Embryonic facial prominence (tissue), 1 donor: ENCODE measurements at regions not wholly inside any gene's neighbourhood (a gene's known extent, or its start where the extent isn't known, plus 50 kb on each side); places are given as distances from the start of the nearest gene placed in this dataset.
"Not testable (repeated sequence)": the region's sequence is repeated elsewhere in the genome, so short reads cannot be mapped to it uniquely, and the experiment has no call there.

Experiments
- DNase-seq: peaks from one replicate; pipeline ENCODE4 v3.0.0-alpha.2; 2016; ENCODE audit errors: extremely low spot score

- no peak for DNase-seq
Measured at GRCh38 chr4:89496851-89497250, 189.3 kb upstream of the GPRIN3 start.

- DNase-seq: no peak
Measured at GRCh38 chr4:89493367-89493766, 185.8 kb upstream of the GPRIN3 start.

GRCh38 chr4:89492581-89493071 lies 185.0 kb upstream of the GPRIN3 start:
- DNase-seq: no peak

- DNase-seq: no peak
Measured at GRCh38 chr4:89491761-89492160, 184.2 kb upstream of the GPRIN3 start.

GRCh38 chr4:89489921-89490431 lies 182.4 kb upstream of the GPRIN3 start:
- not testable (repeated sequence) for DNase-seq

- no peak for DNase-seq
Measured at GRCh38 chr4:89489338-89489771, 181.8 kb upstream of the GPRIN3 start.

DNA sequence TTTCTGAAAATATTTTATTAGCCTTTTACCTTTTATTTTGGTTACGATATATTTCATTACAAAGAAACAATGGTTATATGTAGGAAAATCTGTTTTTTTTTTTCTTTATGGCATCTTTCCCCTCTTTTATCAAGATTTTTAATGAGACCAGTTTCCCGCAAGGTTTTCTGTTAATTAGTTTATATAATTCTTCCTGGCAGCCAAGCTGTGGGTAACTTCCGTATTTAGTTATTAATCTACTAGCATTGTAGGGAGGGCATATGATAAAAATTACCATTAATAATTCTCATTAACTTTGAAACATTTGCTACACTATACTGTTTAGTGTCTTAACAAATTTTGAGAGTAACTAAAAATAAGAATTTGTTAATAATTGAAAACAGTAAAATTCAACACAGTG lies 181.1 kb upstream of the GPRIN3 start:
- no peak for DNase-seq

DNA sequence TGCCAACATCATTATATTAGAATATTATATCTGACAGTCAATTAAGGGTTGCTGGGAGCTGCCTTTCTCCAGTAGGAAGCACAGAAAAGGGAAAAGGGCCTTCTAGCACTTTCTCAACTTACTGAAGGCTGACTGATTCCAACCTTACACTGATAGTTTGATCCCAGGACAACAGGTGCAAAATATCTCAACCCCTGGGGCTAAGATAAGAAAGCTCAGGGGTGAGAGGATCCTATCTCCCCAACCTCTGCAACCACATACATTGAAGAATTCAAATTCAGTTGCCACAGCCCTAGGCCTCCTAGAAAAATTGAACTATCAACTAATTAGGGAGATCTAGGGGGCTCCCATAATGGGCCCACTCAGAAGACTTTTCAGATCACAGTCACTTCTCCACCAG lies 179.1 kb upstream of the GPRIN3 start:
- DNase-seq: no peak

DNA sequence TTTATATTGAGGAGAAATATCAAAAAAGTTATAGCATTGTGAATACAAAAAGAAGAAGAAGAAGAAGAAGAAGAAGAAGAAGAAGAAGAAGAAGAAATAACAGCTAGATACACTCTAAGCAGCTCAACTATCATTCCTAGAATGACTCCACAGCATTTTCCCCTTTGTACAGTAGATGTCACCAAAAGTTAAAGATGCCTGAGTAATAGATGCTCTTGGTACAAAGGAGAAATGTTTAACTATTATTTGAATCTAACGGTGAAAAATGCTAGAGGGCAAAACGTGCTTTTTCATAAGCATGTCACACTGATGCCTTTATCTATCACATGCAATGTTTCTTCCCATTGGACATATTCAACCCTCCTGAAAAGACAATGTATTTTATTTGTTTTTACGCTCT lies 178.4 kb upstream of the GPRIN3 start:
- no peak for DNase-seq

- DNase-seq: no peak
Measured at GRCh38 chr4:89483833-89484232, 176.2 kb upstream of the GPRIN3 start.

GRCh38 chr4:89482926-89483595 lies 175.5 kb upstream of the GPRIN3 start:
- DNase-seq: no peak

DNA sequence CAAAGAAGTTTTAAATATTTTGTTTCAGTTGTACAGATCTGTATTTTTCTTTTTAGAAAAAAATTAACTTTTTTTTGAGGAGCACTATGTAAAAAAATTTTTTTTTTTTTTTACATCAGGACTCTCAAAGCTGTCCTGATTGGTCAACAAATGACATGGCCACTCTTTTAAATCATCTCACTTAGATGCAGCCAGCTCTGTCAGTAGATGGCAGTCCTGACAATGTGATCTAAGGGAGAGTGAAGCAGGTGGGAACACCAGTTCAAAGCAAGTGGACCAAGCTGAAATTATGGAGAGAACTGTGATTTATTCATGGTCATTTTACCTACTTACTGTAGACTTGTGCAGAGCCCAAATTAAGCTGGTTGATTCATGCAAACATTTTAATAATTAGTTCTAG lies 174.7 kb upstream of the GPRIN3 start:
- DNase-seq: no peak

DNA sequence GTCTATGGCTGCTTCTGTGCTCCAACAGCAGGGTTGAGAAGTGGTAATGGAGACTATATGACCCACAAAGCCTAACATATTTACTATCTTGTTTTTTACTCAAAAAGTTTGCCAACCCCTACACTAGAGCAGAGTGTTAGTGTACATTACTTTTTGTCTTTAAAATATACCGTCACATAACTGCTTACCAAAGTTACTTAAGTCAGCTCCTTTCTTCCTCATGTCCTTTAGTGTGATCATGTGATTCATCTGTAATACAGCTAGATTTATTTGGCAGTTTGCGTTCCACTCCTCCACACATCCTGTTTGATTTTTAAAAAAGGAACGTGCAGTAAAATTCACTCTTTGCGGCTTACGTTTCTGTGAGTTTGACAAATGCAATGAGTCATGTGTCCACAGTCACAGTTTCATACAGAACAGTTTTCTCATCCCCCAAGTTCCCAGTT lies 162.4 kb upstream of the GPRIN3 start:
- DNase-seq: no peak

DNA sequence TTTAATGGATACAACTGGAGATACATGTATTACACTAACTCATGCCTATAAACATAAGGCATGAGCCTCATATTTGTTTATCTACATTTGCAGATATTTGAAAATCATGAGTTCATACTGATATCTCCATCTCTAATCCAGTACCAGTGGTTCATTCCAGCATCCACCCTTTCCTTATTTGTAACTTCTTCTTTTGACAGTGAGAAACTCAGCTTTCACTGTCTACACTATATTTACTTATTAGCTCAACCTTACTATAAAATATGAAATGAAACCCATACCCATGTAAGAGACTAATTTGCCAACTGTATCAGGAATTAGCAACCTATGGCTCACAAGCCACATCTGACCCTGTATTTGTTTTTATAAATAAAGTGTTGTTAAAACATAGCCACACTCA lies 161.9 kb upstream of the GPRIN3 start:
- DNase-seq: no peak

GRCh38 chr4:89468602-89469001 lies 161.0 kb upstream of the GPRIN3 start:
- DNase-seq: no peak

DNA sequence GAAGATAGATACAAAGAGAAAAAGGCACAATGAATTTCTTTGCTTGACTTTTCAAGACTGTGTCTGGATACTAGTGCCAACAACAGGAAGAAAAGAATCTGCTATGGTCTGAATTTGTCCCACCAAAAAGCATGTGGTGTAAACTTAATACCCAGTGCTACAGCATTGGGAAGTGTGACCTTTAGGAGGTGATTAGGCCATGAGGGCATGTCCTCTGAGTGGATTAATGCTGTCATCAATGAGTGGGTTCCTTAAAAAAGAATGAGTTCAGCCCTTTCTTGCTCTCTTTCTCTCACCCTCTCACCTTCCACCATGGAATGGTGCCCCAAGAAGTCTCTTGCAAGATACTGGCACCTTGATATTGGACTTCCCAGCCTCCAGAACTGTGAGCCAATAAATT lies 155.7 kb upstream of the GPRIN3 start:
- no peak for DNase-seq

DNA sequence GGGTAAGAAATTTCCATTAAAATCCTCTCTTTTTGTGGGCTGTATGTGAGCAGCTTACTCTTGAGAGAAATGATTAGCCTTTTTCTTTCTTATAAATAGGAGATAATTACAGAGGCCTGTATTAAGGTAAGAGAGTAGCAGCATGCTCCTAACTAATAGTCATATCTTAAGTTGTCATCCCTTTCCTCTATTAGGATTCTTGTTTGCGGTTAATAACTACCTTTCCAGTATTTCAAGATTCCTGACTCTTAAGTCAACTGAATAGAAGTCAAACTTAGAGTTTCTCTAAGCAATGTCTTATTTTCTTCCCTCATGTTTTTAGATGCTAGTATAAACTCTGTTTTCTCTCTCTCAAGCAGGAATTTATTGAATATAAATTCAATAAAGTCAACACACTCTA lies 139.9 kb upstream of the GPRIN3 start:
- no peak for DNase-seq

- DNase-seq: no peak
Measured at GRCh38 chr4:89446193-89446592, 138.6 kb upstream of the GPRIN3 start.

DNA sequence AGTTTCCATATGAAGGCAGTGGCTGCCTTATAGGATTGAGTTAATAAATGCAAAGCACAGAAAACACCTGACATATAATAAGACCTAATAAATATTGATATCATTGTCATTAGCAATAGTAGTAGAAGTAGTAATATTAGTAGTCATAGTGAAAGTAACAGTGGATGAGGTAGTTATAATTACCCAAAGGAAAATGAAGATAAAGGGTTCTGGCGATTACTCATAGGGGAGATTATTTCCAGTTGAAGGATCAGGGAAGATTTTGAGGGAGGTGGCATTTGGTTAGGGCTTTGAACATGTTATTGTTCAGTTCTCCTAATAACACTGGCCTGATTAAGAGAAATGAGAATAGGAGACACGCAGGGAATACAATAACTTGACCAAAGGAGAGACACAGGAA lies 131.9 kb upstream of the GPRIN3 start:
- no peak for DNase-seq

DNA sequence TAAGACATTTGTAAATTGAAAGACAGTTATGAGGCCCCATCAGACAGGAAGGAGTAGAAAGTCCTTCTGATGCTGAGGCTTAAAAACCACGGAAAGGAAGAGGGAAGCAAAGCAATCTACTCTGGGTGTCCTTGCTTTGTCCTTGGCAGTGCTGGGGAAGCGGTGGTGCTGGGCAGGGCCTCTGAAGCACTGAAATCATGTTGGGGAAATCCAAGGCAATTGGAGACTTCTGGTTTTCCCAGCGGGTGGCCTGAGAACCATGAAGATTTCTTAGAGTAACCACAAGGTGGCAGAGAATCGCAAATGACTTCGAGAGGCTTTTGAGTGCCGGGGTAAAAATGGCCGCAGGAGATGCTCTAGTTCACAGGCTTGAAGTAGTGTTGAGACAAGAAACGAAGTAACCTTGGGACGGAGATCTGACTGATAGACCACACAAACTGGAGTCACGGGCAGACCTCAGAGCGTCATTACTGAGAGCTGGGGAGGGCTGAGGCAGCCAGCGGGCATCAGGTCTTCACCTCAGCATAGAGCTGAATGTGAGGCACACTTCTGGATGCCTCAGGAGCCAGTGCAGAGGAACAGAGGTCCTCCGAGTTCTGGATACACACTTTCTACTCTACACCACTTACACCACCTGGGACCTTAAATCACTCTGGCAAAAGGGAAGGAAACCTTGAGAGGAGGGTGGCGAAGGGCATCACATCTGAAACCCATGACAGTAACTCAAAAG lies 130.7 kb upstream of the GPRIN3 start:
- DNase-seq: no peak

- peak; percentile 72 for DNase-seq
Measured at GRCh38 chr4:89434364-89434988, 126.9 kb upstream of the GPRIN3 start.

DNA sequence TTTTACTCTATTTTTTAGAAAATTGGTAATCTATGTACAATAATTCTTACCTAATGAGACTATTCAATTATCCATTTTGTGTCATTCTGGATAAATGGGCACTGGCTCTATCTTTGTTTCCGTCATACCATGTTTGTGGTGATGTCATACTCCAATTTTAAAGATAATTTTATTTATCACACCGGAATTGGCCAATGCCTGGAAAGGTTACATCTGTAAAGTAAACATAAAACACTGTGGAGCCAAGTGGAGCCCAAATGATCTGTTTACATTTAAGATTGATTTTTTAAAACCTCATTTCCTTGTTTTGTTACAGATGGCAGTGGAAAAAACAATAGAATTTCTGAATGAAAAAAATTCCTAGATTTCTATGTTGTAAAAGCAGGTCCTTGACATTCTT lies 120.2 kb upstream of the GPRIN3 start:
- DNase-seq: no peak

GRCh38 chr4:89425023-89425422 lies 117.4 kb upstream of the GPRIN3 start:
- DNase-seq: no peak
